Ishikawa (cell line): ENCODE measurements at regions not wholly inside any gene's neighbourhood (a gene's known extent, or its start where the extent isn't known, plus 50 kb on each side); places are given as distances from the start of the nearest gene placed in this dataset.

Experiments used
- EGR1 ChIP-seq: IDR thresholded peaks from 2 replicates; pipeline ENCODE4 v1.6.1; 2012
- MAX ChIP-seq: IDR thresholded peaks from 2 replicates; pipeline ENCODE4 v1.6.1; 2012
- TAF1 ChIP-seq: IDR thresholded peaks from 2 replicates; pipeline ENCODE4 v1.6.1; 2012; ENCODE audit warnings: low read depth, mild to moderate bottlenecking
- YY1 ChIP-seq: IDR thresholded peaks from 2 replicates; pipeline ENCODE4 v1.6.1; 2012; ENCODE audit warnings: low read depth

DNA sequence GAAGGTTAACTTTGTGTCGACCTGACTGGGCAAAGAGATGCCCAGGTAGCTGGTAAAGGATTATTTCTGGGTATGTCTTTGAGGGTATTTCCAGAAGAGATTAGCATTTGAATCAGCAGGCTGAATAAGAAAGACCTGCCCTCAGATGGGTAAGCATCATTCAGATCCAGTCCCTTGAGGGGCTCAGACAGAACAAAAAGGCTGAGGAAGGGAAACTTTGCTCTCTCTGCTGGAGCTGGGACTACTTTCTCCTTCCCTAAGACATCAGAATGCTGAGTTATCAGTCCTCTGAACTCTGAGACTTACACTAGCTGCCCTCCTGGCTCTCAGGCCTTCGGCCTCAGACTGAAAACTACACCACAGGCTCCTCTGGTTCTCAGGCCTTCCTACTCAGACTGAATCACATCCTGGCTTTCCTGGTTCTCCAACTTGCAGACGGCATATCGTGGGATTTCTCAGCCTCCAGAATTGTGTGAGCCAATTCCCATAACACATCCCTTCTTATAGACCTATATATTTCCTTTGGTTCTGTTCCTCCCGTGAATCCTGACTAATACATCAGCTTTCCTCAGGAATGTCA is 982.9 kb downstream of the TUSC7 start:
- no peak for TF ChIP-seq MAX
- TF ChIP-seq TAF1, result no peak
- TF ChIP-seq YY1, result no peak
- no peak for TF ChIP-seq EGR1
